GM23248 (cell line): ENCODE measurements at regions not wholly inside any gene's neighbourhood (a gene's known extent, or its start where the extent isn't known, plus 50 kb on each side); places are given as distances from the start of the nearest gene placed in this dataset.

Experiments
- EZH2 ChIP-seq: fragments of 200-600 bp; sonication (generic); IDR thresholded peaks from 2 replicates; pipeline ENCODE4 v1.6.1; 2018; ENCODE audit warnings: antibody characterized with exemption, mild to moderate bottlenecking; ENCODE audit not compliant: insufficient read depth, poor library complexity, severe bottlenecking
- EZH2phosphoT487 ChIP-seq: fragments of 200-600 bp; sonication (generic); IDR thresholded peaks from 2 replicates; pipeline ENCODE4 v1.6.1; 2018; ENCODE audit warnings: antibody characterized with exemption, moderate library complexity, mild to moderate bottlenecking, low read depth; ENCODE audit not compliant: insufficient read depth

DNA sequence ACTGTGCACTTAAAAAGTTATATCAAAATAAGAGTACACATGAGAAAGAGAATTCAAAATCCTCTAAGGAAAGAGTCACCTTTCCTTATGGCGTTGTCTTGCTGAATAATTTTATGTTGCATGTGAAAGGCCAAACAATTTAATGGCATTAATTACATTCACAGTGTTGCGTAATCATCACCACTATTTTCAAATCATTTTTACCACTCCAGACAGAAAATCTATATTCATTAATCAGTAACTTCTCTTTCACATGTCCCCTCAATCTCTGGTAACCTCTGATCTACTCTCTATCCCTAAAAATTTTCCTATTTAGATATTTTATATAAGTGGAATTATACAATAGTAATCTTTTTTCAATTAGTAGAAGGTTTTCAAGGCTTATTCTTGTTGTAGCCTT, 283.0 kb downstream of the CXXC4 start:
- TF ChIP-seq EZH2 (no peak), EZH2phosphoT487 (no peak)
